ENCODE measurements at regions not wholly inside any gene's neighbourhood (a gene's known extent, or its start where the extent isn't known, plus 50 kb on each side); places are given as distances from the start of the nearest gene placed in this dataset.
"Not testable (repeated sequence)": the region's sequence is repeated elsewhere in the genome, so short reads cannot be mapped to it uniquely, and the experiment has no call there.

DNA sequence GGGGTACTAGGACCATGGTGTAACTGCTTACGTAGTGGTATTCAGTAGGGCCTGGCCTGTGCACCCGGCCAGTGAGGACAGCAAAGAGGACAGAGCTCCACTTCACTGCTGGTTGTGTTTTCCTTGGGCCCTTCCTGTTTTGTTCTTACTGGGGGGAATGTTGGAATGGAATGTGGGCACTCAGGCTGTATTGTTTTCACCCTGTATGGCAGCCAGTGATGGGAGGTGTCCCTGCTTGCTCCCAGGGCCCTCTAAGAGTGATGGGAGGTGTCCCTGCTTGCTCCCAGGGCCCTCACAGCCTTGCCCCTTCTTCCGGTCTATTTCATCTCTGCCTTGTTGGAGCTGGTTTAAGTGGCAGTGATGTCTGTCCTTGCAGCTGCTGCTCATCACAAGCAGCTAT, 158.0 kb downstream of the ATP6V0E2 start:
- in situ Hi-C loops (cut with HindIII; ENCODE audit: low pct_unique_long_range_greater_than_20kb, low sequenced_read_pairs) = not testable (repeated sequence)

GRCh38 chr7:150033711-150034110, 159.9 kb downstream of the ATP6V0E2 start:
- in situ Hi-C loops (cut with HindIII; ENCODE audit: low pct_unique_long_range_greater_than_20kb, low sequenced_read_pairs); DNase-seq (ENCODE audit: low read depth in 1 of 2, low spot score in 1 of 2): not testable (repeated sequence)

More for the DNA sequence above, 158.0 kb downstream of the ATP6V0E2 start:
- not testable (repeated sequence) for DNase-seq (ENCODE audit: low read depth in 1 of 2, low spot score in 1 of 2)

DNA sequence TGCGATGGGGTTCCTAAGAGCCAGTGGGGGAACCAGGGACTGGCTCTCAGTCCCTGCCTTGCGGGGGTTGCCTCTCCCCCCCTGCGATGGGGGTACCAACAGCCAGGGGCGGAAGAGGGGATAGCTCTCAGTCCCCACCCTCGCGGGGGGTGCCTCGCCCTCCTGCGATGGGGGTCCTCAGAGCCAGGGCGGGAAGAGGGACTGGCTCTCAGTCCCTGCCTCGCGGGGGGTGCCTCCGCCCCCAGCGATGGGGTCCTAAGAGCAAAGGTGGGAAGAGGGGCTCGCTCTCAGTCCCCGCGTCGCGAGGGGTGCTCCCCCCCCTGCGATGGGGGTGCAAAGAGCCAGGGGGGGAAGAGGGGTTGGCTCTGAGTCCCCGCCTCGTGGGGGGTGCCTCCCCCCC, 162.0 kb downstream of the ATP6V0E2 start:
- DNase-seq (ENCODE audit: low read depth in 1 of 2, low spot score in 1 of 2); in situ Hi-C loops (cut with HindIII; ENCODE audit: low pct_unique_long_range_greater_than_20kb, low sequenced_read_pairs): not testable (repeated sequence)

DNA sequence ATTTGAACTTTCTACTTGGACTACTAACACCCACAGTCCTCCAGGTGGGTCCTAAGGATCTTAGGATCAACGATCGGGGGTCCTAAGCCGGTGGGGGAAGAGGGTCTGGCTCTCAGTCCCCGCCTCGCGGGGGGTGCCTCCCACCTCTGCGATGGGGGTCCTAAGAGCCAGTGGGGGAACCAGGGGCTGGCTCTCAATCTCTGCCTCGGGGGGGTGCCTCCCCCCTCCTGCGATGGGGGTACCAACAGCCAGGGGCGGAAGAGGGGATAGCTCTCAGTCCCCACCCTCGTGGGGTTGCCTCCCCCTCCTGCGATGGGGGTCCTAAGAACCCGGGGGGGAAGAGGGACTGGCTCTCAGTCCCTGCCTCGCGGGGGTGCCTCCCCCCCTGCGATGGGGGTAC, 165.3 kb downstream of the ATP6V0E2 start:
- in situ Hi-C loops (cut with HindIII; ENCODE audit: low pct_unique_long_range_greater_than_20kb, low sequenced_read_pairs) = not testable (repeated sequence)

GRCh38 chr7:150042281-150042680, 168.5 kb downstream of the ATP6V0E2 start:
- in situ Hi-C loops (cut with HindIII; ENCODE audit: low pct_unique_long_range_greater_than_20kb, low sequenced_read_pairs); DNase-seq (ENCODE audit: low read depth in 1 of 2, low spot score in 1 of 2): not testable (repeated sequence)

More for the DNA sequence above, 165.3 kb downstream of the ATP6V0E2 start:
- DNase-seq (ENCODE audit: low read depth in 1 of 2, low spot score in 1 of 2) = not testable (repeated sequence)

DNA sequence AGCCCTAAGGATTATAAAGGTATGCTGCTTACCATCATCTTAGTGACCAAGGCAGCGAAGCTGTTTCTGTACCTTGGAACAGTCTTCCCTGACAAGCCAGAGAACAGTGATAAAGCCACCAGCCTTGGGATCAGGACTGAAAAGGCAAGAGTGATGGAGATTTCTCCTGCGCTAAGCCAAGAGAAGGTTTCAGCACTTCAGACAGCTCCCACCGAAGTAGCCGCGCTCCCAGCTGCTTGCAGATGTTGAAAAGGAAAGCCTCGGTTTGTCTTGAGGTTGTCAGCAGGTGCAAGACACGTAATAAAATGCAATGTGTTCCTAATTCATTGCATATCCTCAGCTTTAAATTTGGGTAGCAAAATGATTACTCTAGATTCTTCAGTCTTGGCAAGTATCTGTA, 171.0 kb downstream of the ATP6V0E2 start:
- DNase-seq (ENCODE audit: low read depth in 1 of 2, low spot score in 1 of 2) = peak in 1 of 2 experiments; percentile 59
- in situ Hi-C loops (cut with HindIII; ENCODE audit: low pct_unique_long_range_greater_than_20kb, low sequenced_read_pairs) = not testable (repeated sequence)

DNA sequence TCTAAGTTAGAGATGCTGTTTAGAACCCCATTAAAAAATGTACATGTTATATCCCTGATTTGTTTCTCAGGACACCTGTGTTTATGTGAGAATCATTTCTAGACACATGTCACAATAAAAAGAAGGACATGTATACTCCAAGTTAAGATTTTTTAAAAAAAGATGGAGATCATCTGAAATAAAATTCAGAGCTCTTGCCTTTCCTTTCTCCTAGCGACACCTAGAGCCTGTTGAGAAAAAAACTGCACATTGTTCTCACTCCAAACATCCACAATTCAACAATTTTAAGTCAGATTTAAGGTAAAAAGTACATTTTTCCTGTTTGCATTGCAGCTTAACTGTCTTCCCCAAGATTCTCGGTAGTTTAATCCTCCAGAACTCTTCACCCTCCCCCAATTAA, 171.8 kb downstream of the ATP6V0E2 start:
- DNase-seq (ENCODE audit: low read depth in 1 of 2, low spot score in 1 of 2); in situ Hi-C loops (cut with HindIII; ENCODE audit: low pct_unique_long_range_greater_than_20kb, low sequenced_read_pairs): not testable (repeated sequence)

DNA sequence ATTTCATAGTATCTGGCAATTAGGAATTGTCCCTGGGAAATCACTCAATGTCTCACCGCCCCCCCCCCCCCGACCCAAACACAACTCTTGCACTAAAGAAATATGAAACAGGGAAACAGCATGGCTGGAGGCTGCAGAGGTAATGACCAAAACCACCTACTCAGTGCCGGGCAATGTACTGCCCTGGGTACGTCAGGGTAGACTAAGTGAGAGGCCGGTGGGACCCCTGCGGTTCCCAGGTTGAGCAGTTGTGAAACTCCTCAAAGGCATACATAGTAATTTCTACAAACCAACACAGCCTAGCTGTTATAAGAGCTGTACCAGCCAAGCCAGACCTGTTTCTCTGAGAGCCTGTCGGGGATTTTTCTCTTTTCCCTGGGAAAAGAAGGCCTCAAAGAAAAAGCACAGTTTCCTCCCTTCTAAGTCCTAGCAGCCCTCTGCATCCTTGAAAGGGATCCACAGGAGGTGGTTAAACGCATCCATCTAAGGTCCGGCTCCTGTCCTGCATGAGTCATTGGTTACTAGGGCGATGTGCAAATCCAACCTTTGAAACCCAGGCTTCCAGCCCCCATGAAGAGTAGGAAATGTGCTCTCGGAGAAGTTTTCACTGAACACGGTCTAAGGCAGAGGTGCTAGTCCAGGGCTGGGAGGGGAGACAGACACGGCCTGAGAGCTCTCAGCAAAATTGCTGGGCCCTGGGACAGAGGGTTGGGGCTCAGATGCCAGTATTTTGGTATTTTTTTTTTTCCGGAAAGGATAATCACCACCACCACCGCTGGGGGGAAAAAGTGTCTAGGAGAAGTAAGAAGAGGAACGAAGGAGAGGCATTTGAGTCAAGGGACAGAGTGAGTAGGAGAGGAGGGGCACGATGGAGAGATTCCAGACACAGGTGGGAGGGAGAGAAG, 172.8 kb downstream of the ATP6V0E2 start:
- in situ Hi-C loops (cut with HindIII; ENCODE audit: low pct_unique_long_range_greater_than_20kb, low sequenced_read_pairs); DNase-seq (ENCODE audit: low read depth in 1 of 2, low spot score in 1 of 2): not testable (repeated sequence)

DNA sequence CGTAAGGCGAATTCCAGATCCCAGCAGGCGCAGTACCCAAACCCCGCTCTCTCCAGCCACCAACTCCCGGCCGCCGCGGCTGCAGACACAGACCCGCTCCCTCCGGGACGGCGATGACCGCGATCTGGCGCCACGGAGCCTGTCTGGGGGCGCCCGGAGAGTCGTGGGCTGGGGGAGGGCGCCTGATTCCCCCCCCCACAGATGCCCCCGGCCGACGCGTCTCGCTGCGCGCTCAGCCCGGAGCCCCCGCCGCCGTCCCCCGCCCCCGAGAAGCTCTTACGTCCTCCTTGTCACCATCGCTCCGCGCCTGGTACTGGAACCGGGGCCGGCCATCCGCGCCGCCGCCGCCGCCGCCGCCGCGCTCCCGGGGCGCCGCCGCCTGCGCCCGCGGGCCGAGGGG, 173.6 kb downstream of the ATP6V0E2 start:
- DNase-seq (ENCODE audit: low read depth in 1 of 2, low spot score in 1 of 2); in situ Hi-C loops (cut with HindIII; ENCODE audit: low pct_unique_long_range_greater_than_20kb, low sequenced_read_pairs): not testable (repeated sequence)

- in situ Hi-C loops (cut with HindIII; ENCODE audit: low pct_unique_long_range_greater_than_20kb, low sequenced_read_pairs); DNase-seq (ENCODE audit: low read depth in 1 of 2, low spot score in 1 of 2): not testable (repeated sequence)
Measured at GRCh38 chr7:150047772-150048171, 174.0 kb downstream of the ATP6V0E2 start.

DNA sequence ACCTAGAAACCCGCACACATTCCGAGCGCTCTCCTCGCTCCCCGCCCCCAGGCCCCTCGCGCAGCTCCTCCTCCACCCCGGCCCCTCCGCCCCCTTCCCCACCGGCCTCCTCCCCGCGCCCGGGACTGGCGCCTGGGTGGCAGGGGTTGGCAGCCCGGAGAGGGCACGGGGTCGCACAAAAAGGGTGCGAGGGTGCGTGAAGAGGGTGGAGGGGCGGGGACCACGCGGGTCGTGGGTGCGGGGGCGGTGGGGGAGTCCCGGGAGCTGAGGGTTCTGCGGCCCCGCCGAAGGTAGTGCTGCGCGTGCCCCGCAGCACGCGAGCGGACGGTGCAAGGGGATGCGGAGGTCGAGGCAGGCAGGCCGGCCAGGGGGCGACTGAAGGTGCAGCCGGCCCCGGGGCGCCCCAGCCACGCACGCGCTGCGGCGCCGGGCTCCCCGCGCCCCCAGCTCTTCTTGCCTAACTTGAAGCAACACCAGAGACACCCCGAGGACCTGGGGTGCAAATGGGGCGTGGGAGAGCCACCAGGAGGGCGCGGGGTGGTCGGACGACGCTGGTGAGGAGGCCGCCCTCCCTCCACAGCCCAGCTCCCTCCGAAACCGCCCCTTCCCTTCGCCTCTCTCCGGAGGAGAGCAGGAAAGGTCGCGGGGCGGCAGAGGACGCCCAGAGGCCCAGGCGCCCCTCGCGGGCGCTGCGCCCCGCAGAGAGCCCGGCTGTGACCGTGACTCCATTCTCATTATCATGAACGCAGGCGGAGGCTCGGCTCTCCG, 174.7 kb downstream of the ATP6V0E2 start:
- in situ Hi-C loops (cut with HindIII; ENCODE audit: low pct_unique_long_range_greater_than_20kb, low sequenced_read_pairs); DNase-seq (ENCODE audit: low read depth in 1 of 2, low spot score in 1 of 2): not testable (repeated sequence)

GRCh38 chr7:150049012-150049655, 175.4 kb downstream of the ATP6V0E2 start:
- in situ Hi-C loops (cut with HindIII; ENCODE audit: low pct_unique_long_range_greater_than_20kb, low sequenced_read_pairs) = not testable (repeated sequence)
- DNase-seq (ENCODE audit: low read depth in 1 of 2, low spot score in 1 of 2) = peak in 1 of 2 experiments; percentile 10

- in situ Hi-C loops (cut with HindIII; ENCODE audit: low pct_unique_long_range_greater_than_20kb, low sequenced_read_pairs); DNase-seq (ENCODE audit: low read depth in 1 of 2, low spot score in 1 of 2): not testable (repeated sequence)
Measured at GRCh38 chr7:150053396-150053795, 179.6 kb downstream of the ATP6V0E2 start.

- DNase-seq (ENCODE audit: low read depth in 1 of 2, low spot score in 1 of 2); in situ Hi-C loops (cut with HindIII; ENCODE audit: low pct_unique_long_range_greater_than_20kb, low sequenced_read_pairs): not testable (repeated sequence)
Measured at GRCh38 chr7:150054242-150054641, 180.5 kb downstream of the ATP6V0E2 start.

DNA sequence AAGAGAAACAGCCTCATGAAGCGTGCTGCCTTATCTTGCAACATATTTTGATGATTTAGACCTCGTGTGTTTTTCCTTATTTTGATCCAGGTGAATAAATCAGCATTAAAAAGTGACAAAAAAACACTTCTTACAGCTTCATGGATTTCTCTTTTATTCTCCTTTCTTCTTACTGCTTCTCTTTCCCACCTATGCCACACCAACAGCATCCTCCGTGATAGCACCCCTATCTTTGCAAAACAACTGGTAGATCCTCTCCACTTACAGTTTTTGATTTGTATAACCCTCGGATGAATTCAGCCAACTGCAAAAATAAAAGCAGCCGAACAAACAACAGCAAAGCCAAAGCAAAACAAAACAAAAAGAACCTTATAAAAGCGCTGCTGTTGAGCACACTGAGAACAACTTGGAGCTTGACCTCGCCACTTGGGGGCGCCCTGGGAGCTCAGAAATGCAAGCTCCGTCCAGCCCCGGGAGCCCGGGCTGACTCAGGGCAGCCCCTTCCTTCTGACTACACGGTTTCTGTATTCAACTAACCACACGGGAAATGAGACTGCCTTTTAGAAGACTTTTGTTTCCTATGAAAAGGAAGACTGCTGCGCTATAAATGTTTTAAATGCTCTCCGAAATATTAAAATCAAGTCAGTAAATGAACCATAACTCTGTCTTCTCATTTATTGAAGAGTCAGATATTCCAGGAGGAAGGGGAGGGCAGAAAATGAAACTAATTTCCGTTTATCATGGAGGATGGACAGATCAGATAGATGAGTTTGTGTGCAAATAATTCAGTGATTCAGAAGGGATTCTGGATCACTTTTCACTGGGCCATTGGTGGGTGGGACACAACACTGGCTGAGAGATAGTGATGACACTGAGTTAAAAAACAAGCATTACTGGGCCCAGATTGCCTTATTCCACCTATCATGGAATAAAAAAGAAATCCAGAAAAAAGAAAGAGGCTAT, 186.8 kb downstream of the ATP6V0E2 start:
- in situ Hi-C loops (cut with HindIII; ENCODE audit: low pct_unique_long_range_greater_than_20kb, low sequenced_read_pairs) = not testable (repeated sequence)

DNA sequence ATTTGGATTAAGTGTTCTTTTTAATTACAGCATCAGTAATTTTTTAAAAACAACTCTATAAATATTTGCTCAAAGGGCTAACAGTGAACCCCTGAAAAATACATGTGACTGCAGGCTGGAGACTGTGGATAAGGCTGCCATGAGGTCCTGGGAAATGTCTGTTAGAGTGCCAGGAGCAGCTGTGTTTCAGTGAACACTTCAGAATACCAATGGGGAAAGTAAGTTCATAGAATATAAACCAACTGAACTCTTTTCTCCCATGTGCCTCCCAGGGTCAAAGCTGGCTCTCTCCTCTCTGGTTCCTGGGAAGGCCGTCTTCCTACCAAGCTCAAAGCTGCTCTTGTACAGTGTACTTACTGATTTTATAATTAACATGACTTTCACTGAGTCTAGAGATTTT, 189.4 kb downstream of the ATP6V0E2 start:
- DNase-seq (ENCODE audit: low read depth in 1 of 2, low spot score in 1 of 2); in situ Hi-C loops (cut with HindIII; ENCODE audit: low pct_unique_long_range_greater_than_20kb, low sequenced_read_pairs): not testable (repeated sequence)

More for the DNA sequence above, 186.8 kb downstream of the ATP6V0E2 start:
- not testable (repeated sequence) for DNase-seq (ENCODE audit: low read depth in 1 of 2, low spot score in 1 of 2)

All from T47D (cell line).